Heart left ventricle (tissue), 16 donors: ENCODE measurements at regions not wholly inside any gene's neighbourhood (a gene's known extent, or its start where the extent isn't known, plus 50 kb on each side); places are given as distances from the start of the nearest gene placed in this dataset.
A peak's percentile ranks its signal among the peaks of the same experiment; 100 is the strongest.

ENCODE experiments used
- ATAC-seq, 4 donors: fragments of 200-7000 bp; cut with Tn5 transposase; one replicate each; pipeline ENCODE4 v1.9.1; 2020 to 2022; ENCODE audit warnings: moderate library complexity in 4 of 4, mild to moderate bottlenecking in 3 of 4, moderate number of reproducible peaks in 1 of 4
- DNase-seq, 5 donors: peaks; one replicate each; pipeline ENCODE4 v3.0.0-alpha.2; 2020
- H3K27ac ChIP-seq, 12 donors: fragments of 200-600 bp; sonication (generic) in 4 of 12; one replicate each; pipeline versions ENCODE4 v1.5.0 to v1.8.0; 2016 to 2022; ENCODE audit warnings: mild to moderate bottlenecking in 2 of 12
- H3K27me3 ChIP-seq, 9 donors: fragments of 200-600 bp; sonication (generic) in 2 of 9; one replicate each; pipeline versions ENCODE4 v1.5.1 to v1.8.0; 2016 to 2022; ENCODE audit warnings: mild to moderate bottlenecking in 3 of 9
- H3K36me3 ChIP-seq, 9 donors: fragments of 200-600 bp; sonication (generic) in 2 of 9; one replicate each; pipeline versions ENCODE4 v1.5.0 to v1.8.0; 2018 to 2022; ENCODE audit warnings: mild to moderate bottlenecking in 2 of 9
- H3K4me1 ChIP-seq, 12 donors: fragments of 200-600 bp; sonication (generic) in 4 of 12; one replicate each; pipeline versions ENCODE4 v1.5.0 to v1.8.0; 2016 to 2022; ENCODE audit warnings: mild to moderate bottlenecking in 3 of 12
- H3K4me3 ChIP-seq, 12 donors: fragments of 200-600 bp; sonication (generic) in 4 of 12; one replicate each; pipeline versions ENCODE4 v1.5.0 to v1.8.0; 2017 to 2022; ENCODE audit warnings: mild to moderate bottlenecking in 9 of 12, moderate library complexity in 4 of 12
- H3K9me3 ChIP-seq, 12 donors: fragments of 200-600 bp; sonication (generic) in 4 of 12; one replicate each; pipeline versions ENCODE4 v1.5.0 to v1.8.0; 2016 to 2022; ENCODE audit warnings: mild to moderate bottlenecking in 1 of 12
- CTCF ChIP-seq, 12 donors: fragments of 200-600 bp; sonication (generic) in 4 of 12; IDR thresholded peaks; one replicate each; pipeline versions ENCODE4 v1.5.0 to v1.8.0; 2018 to 2022; ENCODE audit warnings: antibody characterized with exemption in 12 of 12, mild to moderate bottlenecking in 5 of 12
- POLR2A ChIP-seq, 2 donors: fragments of 450-650 bp; IDR thresholded peaks; one replicate each; pipeline ENCODE4 v1.6.1; 2017; ENCODE audit warnings: antibody characterized with exemption in 2 of 2, mild to moderate bottlenecking in 2 of 2, moderate library complexity in 2 of 2
- WGBS, 4 donors: extraction: QIAGEN DNeasy Blood & Tissue Kit in 2 of 4; methylation state at CpG; one replicate each; pipeline versions ENCODE4 v1.1.5 to v1.1.7; 2013 to 2018; 5-methylcytosine and 5-hydroxymethylcytosine counted together
- intact Hi-C, 10 donors: fragments of 100-400 bp; cut with DNase I; formaldehyde crosslinking; loops; one replicate each; pipeline versions ENCODE4 v1.11.1 to v1.14.2; 2022
- donor health status: ischemic (EF 13 %, LVEDD 7.1; RV severe dilation, severe dysfunction).
- donor health status: healthy with polysubstance abuse.
- donor health status: DM: no; HTN: yes; CAD: no.
- donor health status: DM: no; HTN: no; CAD: no.
- donor health status: ischemic (EF 25% LVEDD 6.9; RV normal size, moderate dysfunction).
- donor health status: ischemic (EF 25% LVEDD 5.7; RV mildly dilated, moderate dysfunction).
- donor health status: healthy.
- donor health status: DM: yes; HTN: yes; CAD: no.
- donor health status: ischemic (EF 35%, LVEDD 5.7; RV mildly dilated, moderate dysfunction).
- donor health status: nonischemic (EF 11% LVEDD 7.7; RV severe dilation, severe dysfunction).
- donor health status: DM: yes; HTN: yes; CAD: no.
- donor health status: PGD.
- donor health status: ischemic (EF 29% LVEDD 5.4; RV normal size, mild dysfunction).
- donor health status: nonischemic (EF 23%, LVEDD 6.1; RV moderate dilation, normal function).

- intact Hi-C loops = no loop called here
- Histone ChIP-seq H3K36me3 (no peaks in the 10 kb centered on the region), H3K9me3 (no peaks in the 10 kb centered on the region), H3K27ac (peak overlapping the region in 1 of 12 donors; percentile 56), H3K4me3 (peak overlapping the region in 2 of 12 donors; percentile 9 to 24), H3K4me1 (peaks cover 0 to 3% (median 0%) of the 10 kb centered on the region in 12 donors), H3K27me3 (peaks cover 0 to 21% (median 0%) of the 10 kb centered on the region in 9 donors)
- 34 to 57% (median 49%) methylated on average over 24 to 26 of the region's 26 CpGs for WGBS, 4 donors
- ATAC-seq (peak in 2 of 4 donors; percentile 35 to 73), DNase-seq (no peak)
- peak in 4 of 12 donors; percentile 13 to 33 (median 23) for TF ChIP-seq CTCF (IDR thresholded peaks at IDR 0.05)
- TF ChIP-seq POLR2A (IDR thresholded peaks at IDR 0.05) = no peak
Observed at GRCh38 chr9:90964101-90965020, 162.7 kb downstream of the SYK start.

GRCh38 chr9:90965226-90966030 lies 163.8 kb downstream of the SYK start:
- DNase-seq (no peak), ATAC-seq (peak in 1 of 4 donors; percentile 31)
- H3K4me1 ChIP-seq = peaks cover 0 to 3% (median 0%) of the 10 kb centered on the region in 12 donors
- H3K27me3 ChIP-seq = peaks cover 0 to 21% (median 0%) of the 10 kb centered on the region in 9 donors
- H3K27ac ChIP-seq = peak overlapping the region in 1 of 12 donors; percentile 56
- intact Hi-C loops = no loop called here
- H3K9me3 ChIP-seq = no peaks in the 10 kb centered on the region
- H3K36me3 ChIP-seq = no peaks in the 10 kb centered on the region
- TF ChIP-seq POLR2A (IDR thresholded peaks at IDR 0.05) = no peak
- TF ChIP-seq CTCF (IDR thresholded peaks at IDR 0.05) = no peak
- 58 to 72% (median 64%) methylated on average over 12 of the region's 12 CpGs for WGBS, 4 donors
- peak overlapping the region in 1 of 12 donors; percentile 24 for H3K4me3 ChIP-seq

- no peak overlapping the region for H3K27ac ChIP-seq
- WGBS, 4 donors = 67 to 81% (median 70%) methylated on average over 2 of the region's 2 CpGs
- H3K9me3 ChIP-seq = no peaks in the 10 kb centered on the region
Observed at GRCh38 chr9:90966031-90966290, 164.3 kb downstream of the SYK start.

More at GRCh38 chr9:90966031-90966290, 164.3 kb downstream of the SYK start:
- H3K27me3 ChIP-seq = peaks cover 0 to 21% (median 0%) of the 10 kb centered on the region in 9 donors
- no peaks in the 10 kb centered on the region for H3K36me3 ChIP-seq
- H3K4me3 ChIP-seq = no peak overlapping the region
- intact Hi-C loops = no loop called here
- peaks cover 0 to 3% (median 0%) of the 10 kb centered on the region in 12 donors for H3K4me1 ChIP-seq
- no peak for ATAC-seq
- no peak for DNase-seq
- no peak for TF ChIP-seq CTCF (IDR thresholded peaks at IDR 0.05)
- no peak for TF ChIP-seq POLR2A (IDR thresholded peaks at IDR 0.05)
